SK-N-MC (cell line): ENCODE measurements at regions not wholly inside any gene's neighbourhood (a gene's known extent, or its start where the extent isn't known, plus 50 kb on each side); places are given as distances from the start of the nearest gene placed in this dataset.

Source experiments
- EZH2 ChIP-seq: fragments of 200-600 bp; sonication (generic); IDR thresholded peaks from one replicate; pipeline ENCODE4 v1.6.1; 2017; ENCODE audit warnings: antibody characterized with exemption
- POLR2AphosphoS5 ChIP-seq: IDR thresholded peaks from 2 replicates; pipeline ENCODE4 v1.6.1; 2012; ENCODE audit warnings: mild to moderate bottlenecking, low read depth, low read length, borderline replicate concordance

DNA sequence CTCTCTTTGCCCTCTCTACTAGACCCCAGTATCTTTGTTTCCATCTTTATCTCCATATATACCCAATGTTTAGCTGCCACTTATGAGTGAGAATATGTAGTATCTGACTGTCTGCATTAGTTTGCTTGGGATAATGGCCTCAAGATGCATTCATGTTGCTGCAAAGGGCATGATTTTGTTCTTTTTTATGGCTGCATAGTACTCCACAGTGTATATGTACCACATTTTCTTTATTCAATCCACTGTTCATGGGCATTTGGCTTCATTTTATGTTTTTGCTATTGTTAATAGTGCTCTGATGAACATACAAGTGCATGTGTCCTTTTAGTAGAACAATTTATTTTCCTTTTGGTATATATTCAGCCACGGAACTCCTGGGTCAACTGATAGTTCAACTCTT is 671.5 kb upstream of the GRM7 start:
- TF ChIP-seq POLR2AphosphoS5 (no peak), EZH2 (no peak)
